ENCODE measurements at regions not wholly inside any gene's neighbourhood (a gene's known extent, or its start where the extent isn't known, plus 50 kb on each side); places are given as distances from the start of the nearest gene placed in this dataset.
A peak's percentile ranks its signal among the peaks of the same experiment; 100 is the strongest.

DNA sequence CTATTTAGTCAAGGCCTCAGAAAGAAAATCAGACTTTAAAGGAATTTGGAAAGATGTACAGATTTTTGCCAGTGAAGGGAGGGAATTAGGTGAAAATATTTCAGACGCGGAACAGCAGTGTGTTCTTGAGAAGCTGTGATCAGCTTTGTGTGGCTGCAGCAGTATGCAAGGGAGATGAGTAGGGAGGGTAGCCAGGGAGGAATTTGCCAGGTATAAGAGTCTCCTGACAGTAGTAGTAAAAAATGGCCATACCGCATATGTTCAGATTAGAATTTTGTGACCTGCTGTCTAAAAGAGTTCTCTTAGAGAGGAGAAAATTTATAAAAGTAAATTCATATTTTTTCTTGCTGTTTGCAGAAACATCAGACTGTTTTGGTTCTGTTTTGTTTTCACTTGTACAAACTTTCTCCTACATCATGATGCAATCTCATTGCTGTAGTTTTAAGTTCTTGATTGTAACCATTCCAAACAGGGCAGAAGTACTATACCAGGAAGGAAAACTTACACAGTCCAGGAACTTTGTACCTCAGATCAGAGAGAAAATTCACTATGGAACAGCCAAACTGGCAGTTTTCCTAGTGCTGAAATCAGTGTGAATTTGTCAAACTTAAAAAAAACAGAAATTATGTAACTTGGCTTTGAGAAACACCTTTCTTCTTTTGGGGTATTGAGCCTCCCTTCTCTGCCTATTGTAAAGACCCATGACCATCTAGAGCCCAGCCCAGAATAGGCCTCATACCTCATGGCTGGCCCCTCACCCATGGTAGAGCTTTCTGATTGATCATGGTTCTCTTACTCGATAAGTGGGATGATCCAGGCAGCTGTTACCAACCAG is 78.4 kb upstream of the NR3C1 start (continued):
- TF ChIP-seq ELF4 (CRISPR knock-in tag; IDR thresholded peaks at IDR 0.05; ENCODE audit: borderline replicate concordance) (no peak), ZNF687 (CRISPR knock-in tag; IDR thresholded peaks at IDR 0.05) (no peak), TEAD2 (CRISPR knock-in tag; IDR thresholded peaks at IDR 0.05) (no peak), TAF15 (IDR thresholded peaks at IDR 0.05; ENCODE audit: low read depth, low read length, poor library complexity, severe bottlenecking) (no peak), ZGPAT (CRISPR knock-in tag; IDR thresholded peaks at IDR 0.05) (peak; percentile 31; the same call in 1 of the 2 replicates), JDP2 (CRISPR knock-in tag; IDR thresholded peaks at IDR 0.05; ENCODE audit: borderline replicate concordance) (no peak), ZNF777 (CRISPR knock-in tag; IDR thresholded peaks at IDR 0.05) (no peak), ZNF121 (CRISPR knock-in tag; IDR thresholded peaks at IDR 0.05) (no peak), ZMYM4 (CRISPR knock-in tag; IDR thresholded peaks at IDR 0.05) (peak; percentile 55; the same call in 1 of the 2 replicates), MAFG (CRISPR knock-in tag; IDR thresholded peaks at IDR 0.05) (no peak), DDIT3 (CRISPR knock-in tag; IDR thresholded peaks at IDR 0.05) (no peak)
- TF ChIP-seq, protein P1, sequence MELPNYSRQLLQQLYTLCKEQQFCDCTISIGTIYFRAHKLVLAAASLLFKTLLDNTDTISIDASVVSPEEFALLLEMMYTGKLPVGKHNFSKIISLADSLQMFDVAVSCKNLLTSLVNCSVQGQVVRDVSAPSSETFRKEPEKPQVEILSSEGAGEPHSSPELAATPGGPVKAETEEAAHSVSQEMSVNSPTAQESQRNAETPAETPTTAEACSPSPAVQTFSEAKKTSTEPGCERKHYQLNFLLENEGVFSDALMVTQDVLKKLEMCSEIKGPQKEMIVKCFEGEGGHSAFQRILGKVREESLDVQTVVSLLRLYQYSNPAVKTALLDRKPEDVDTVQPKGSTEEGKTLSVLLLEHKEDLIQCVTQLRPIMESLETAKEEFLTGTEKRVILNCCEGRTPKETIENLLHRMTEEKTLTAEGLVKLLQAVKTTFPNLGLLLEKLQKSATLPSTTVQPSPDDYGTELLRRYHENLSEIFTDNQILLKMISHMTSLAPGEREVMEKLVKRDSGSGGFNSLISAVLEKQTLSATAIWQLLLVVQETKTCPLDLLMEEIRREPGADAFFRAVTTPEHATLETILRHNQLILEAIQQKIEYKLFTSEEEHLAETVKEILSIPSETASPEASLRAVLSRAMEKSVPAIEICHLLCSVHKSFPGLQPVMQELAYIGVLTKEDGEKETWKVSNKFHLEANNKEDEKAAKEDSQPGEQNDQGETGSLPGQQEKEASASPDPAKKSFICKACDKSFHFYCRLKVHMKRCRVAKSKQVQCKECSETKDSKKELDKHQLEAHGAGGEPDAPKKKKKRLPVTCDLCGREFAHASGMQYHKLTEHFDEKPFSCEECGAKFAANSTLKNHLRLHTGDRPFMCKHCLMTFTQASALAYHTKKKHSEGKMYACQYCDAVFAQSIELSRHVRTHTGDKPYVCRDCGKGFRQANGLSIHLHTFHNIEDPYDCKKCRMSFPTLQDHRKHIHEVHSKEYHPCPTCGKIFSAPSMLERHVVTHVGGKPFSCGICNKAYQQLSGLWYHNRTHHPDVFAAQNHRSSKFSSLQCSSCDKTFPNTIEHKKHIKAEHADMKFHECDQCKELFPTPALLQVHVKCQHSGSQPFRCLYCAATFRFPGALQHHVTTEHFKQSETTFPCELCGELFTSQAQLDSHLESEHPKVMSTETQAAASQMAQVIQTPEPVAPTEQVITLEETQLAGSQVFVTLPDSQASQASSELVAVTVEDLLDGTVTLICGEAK (IDR thresholded peaks at IDR 0.05) = no peak
- TF ChIP-seq, protein P1 (CRISPR knock-in tag; IDR thresholded peaks at IDR 0.05) = no peak

Data from HepG2 (cell line).